ENCODE measurements at regions not wholly inside any gene's neighbourhood (a gene's known extent, or its start where the extent isn't known, plus 50 kb on each side); places are given as distances from the start of the nearest gene placed in this dataset.

GRCh38 chr5:8288334-8288733, 419.4 kb downstream of the MTRR start:
- Histone ChIP-seq H3K4me1 (ENCODE audit: control insufficient read depth, extremely low read depth, insufficient read depth, low read length) (no peaks in the 10 kb centered on the region), H2AFZ (ENCODE audit: low read depth, low read length) (no peak overlapping the region), H4K20me1 (replicated peaks; ENCODE audit: control insufficient read depth, extremely low read depth, insufficient read depth, low read length) (no peaks in the 10 kb centered on the region), H3K4me2 (ENCODE audit: insufficient read depth, low read length) (no peak overlapping the region), H3K27me3 (ENCODE audit: control insufficient read depth in 2 of 2, insufficient read depth in 2 of 2, low read length in 2 of 2) (no peaks in the 10 kb centered on the region), H3K4me3 (replicated peaks in 1 of 3; ENCODE audit: insufficient read depth in 1 of 3, low read depth in 1 of 3, low read length in 3 of 3) (no peak overlapping the region), H3K9me3 (replicated peaks; ENCODE audit: control insufficient read depth, insufficient read depth, low read length) (no peaks in the 10 kb centered on the region), H3K79me2 (ENCODE audit: control insufficient read depth, insufficient read depth, low read length) (no peaks in the 10 kb centered on the region), H3K9ac (replicated peaks; ENCODE audit: extremely low read depth, insufficient read depth, low read length) (no peak overlapping the region), H3K27ac (ENCODE audit: insufficient read depth, low read depth, low read length) (no peak overlapping the region), H3K36me3 (ENCODE audit: control insufficient read depth in 2 of 2, extremely low read depth in 1 of 2, insufficient read depth in 2 of 2, low read length in 2 of 2) (no peaks in the 10 kb centered on the region), H3K9me1 (replicated peaks; ENCODE audit: control insufficient read depth, extremely low read depth, insufficient read depth, low read length) (no peaks in the 10 kb centered on the region)
- no TSS peak for BruUV-seq (replicated peaks)
- no peak for DNase-seq (ENCODE audit: low read depth, low spot score)
- ChIA-PET CTCF (no interaction called here), POLR2A (no interaction called here)
- TF ChIP-seq MAX (IDR thresholded peaks at IDR 0.05; ENCODE audit: insufficient read depth, insufficient read length) (no peak), GATA2 (IDR thresholded peaks at IDR 0.05; ENCODE audit: insufficient read depth, insufficient read length, low read depth, low read length) (no peak), EZH2 (IDR thresholded peaks at IDR 0.05; ENCODE audit: borderline replicate concordance, low read depth, low read length, severe bottlenecking) (no peak), MYC (IDR thresholded peaks at IDR 0.05; ENCODE audit: low read depth, low read length) (no peak), CTCF (IDR thresholded peaks at IDR 0.05; ENCODE audit: extremely low read depth in 1 of 2, insufficient read depth in 1 of 2, low read depth in 1 of 2, low read length in 2 of 2) (no peak), POLR2A (IDR thresholded peaks at IDR 0.05; ENCODE audit: low read depth, low read length) (no peak), POLR2AphosphoS5 (IDR thresholded peaks at IDR 0.05; ENCODE audit: insufficient read depth, low read depth, low read length) (no peak), JUN (IDR thresholded peaks at IDR 0.05; ENCODE audit: borderline replicate concordance, insufficient read depth, insufficient read length, low read depth) (no peak), FOS (IDR thresholded peaks at IDR 0.05; ENCODE audit: borderline replicate concordance, insufficient read depth, low read length) (no peak)
- intact Hi-C loops (cut with micrococcal nuclease) = no loop called here
- no peak for FAIRE-seq
- dilution Hi-C loops (cut with MboI; ENCODE audit: extremely low pct_ligation_motif_present, low sequenced_read_pairs) = no loop called here

Data from endothelial cell of umbilical vein (primary cell).